Panc1 (cell line): ENCODE measurements at regions not wholly inside any gene's neighbourhood (a gene's known extent, or its start where the extent isn't known, plus 50 kb on each side); places are given as distances from the start of the nearest gene placed in this dataset.

Experiments
- ATAC-seq: fragments of 200-7000 bp; cut with Tn5 transposase; 2 replicates; pipeline ENCODE4 v1.9.1; 2020; ENCODE audit warnings: mild to moderate bottlenecking, moderate library complexity
- BruUV-seq: library from RNA; stranded (reverse); fragments of 400-500 nt; replicated peaks from 2 replicates; lab custom pipeline; 2021; lab: Mats Ljungman, UMichigan
- CTCF ChIA-PET: fragments of 300-600 bp; sonication (Branson Sonifier 250); formaldehyde crosslinking; loops from one replicate; lab custom pipeline; 2022; ENCODE audit warnings: antibody characterized with exemption; lab: Charles Lee
- POLR2A ChIA-PET: fragments of 300-600 bp; sonication (Branson Sonifier 250); formaldehyde crosslinking; loops from one replicate; lab custom pipeline; 2022; ENCODE audit warnings: antibody characterized with exemption; lab: Charles Lee
- DNase-seq: peaks from one replicate; pipeline ENCODE4 v3.0.0-alpha.2; 2010; ENCODE audit warnings: low read depth, low spot score
- H3K27ac ChIP-seq: 2 replicates; pipeline ENCODE4 v1.5.1; 2011; ENCODE audit warnings: mild to moderate bottlenecking, low read length, inconsistent platforms
- H3K27me3 ChIP-seq: fragments of 200-500 bp; sonication (Bioruptor generic); 2 replicates; pipeline ENCODE4 v1.6.0; 2014; ENCODE audit warnings: low read length, inconsistent platforms; ENCODE audit not compliant: control insufficient read depth, insufficient read depth
- H3K36me3 ChIP-seq: fragments of 200-500 bp; sonication (Bioruptor generic); 2 replicates; pipeline ENCODE4 v1.5.1; 2014; ENCODE audit warnings: inconsistent platforms, mild to moderate bottlenecking, low read length, moderate library complexity; ENCODE audit not compliant: control insufficient read depth, insufficient read depth
- H3K4me1 ChIP-seq: 2 replicates; pipeline ENCODE4 v1.5.1; 2011; ENCODE audit warnings: inconsistent platforms, mild to moderate bottlenecking, low read length, moderate library complexity; ENCODE audit not compliant: control insufficient read depth, insufficient read depth
- H3K4me3 ChIP-seq, 2 experiments: 2 replicates each; pipeline ENCODE4 v1.5.1; 2011 to 2012; ENCODE audit warnings: low read depth in 2 of 2, low read length in 2 of 2, mild to moderate bottlenecking in 2 of 2, inconsistent platforms in 1 of 2, moderate library complexity in 1 of 2
- H3K9me3 ChIP-seq: fragments of 200-500 bp; sonication (Bioruptor generic); 2 replicates; pipeline ENCODE4 v1.5.1; 2014; ENCODE audit warnings: low read depth, mild to moderate bottlenecking, inconsistent platforms, low read length, moderate library complexity; ENCODE audit not compliant: control insufficient read depth, insufficient read depth
- POLR2AphosphoS5 ChIP-seq: IDR thresholded peaks from 2 replicates; pipeline ENCODE4 v1.6.1; 2012; ENCODE audit warnings: mild to moderate bottlenecking, low read depth, low read length, moderate library complexity
- SIN3A ChIP-seq: IDR thresholded peaks from 2 replicates; pipeline ENCODE4 v1.6.1; 2012; ENCODE audit warnings: low read depth, mild to moderate bottlenecking, low read length, moderate library complexity, borderline replicate concordance; ENCODE audit not compliant: insufficient read depth
- TCF7L2 ChIP-seq: IDR thresholded peaks from 2 replicates; pipeline ENCODE4 v1.6.1; 2011; ENCODE audit warnings: mild to moderate bottlenecking, low read depth, low read length, inconsistent platforms
- in situ Hi-C: cut with HindIII; loops from 2 replicates; pipeline ENCODE4 v1.10.0; 2016; ENCODE audit warnings: low sequenced_read_pairs, low pct_unique_long_range_greater_than_20kb
- intact Hi-C: fragments of 100-400 bp; cut with micrococcal nuclease; formaldehyde crosslinking; loops from one replicate; pipeline ENCODE4 v1.10.0; 2022; ENCODE audit not compliant: unreplicated experiment
- TF ChIP-seq, protein P1 (sequence below): fragments of 450-650 bp; IDR thresholded peaks from 2 replicates; pipeline ENCODE4 v1.5.1; 2017; ENCODE audit warnings: mild to moderate bottlenecking
- TF ChIP-seq, protein P2 (sequence below), 2 experiments: IDR thresholded peaks; 2 replicates each; pipeline ENCODE4 v1.6.1; 2011 to 2012; ENCODE audit warnings: low read depth in 2 of 2, control low read depth in 1 of 2, low read length in 1 of 2, mild to moderate bottlenecking in 1 of 2, moderate library complexity in 1 of 2; ENCODE audit not compliant: insufficient read depth in 1 of 2

DNA sequence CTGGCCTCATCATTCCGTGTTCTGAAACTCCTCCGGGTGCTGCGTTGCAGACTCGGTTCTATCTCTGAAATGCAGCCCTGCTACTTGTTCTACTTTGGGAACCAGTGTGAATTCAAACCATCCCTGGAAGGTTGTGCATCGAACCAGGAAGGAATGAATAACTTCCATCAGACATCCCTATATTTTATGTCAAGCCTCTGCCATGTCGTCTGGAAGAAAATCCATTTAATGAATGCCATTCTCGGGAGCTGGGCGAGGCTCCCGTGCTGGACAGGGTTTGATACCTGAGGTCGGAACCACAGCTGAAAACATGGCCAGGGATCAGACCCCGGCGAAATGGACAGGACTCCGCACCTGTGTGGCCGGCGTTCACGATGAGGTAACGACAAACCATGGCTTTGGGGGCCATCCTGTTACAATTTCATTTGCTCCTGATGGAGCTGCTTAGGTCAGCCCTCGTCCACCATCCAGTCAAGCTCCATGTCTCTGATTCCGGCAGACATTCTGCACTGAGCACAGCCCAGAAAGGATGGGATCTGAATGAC is 821.6 kb downstream of the GALR1 start:
- ATAC-seq (no peak), DNase-seq (no peak)
- in situ Hi-C loops (no loop called here), intact Hi-C loops (loop anchor here (5.0 kb wide), 1 partner anchor 916 kb away; no protein-coding TSS in a partner anchor)
- Histone ChIP-seq H3K27ac (no peak overlapping the region), H3K9me3 (no peaks in the 10 kb centered on the region), H3K4me1 (no peaks in the 10 kb centered on the region), H3K4me3 (no peak overlapping the region), H3K27me3 (peaks cover 23% of the 10 kb centered on the region), H3K36me3 (no peaks in the 10 kb centered on the region)
- no peak for TF ChIP-seq TCF7L2
- TF ChIP-seq, protein P1, sequence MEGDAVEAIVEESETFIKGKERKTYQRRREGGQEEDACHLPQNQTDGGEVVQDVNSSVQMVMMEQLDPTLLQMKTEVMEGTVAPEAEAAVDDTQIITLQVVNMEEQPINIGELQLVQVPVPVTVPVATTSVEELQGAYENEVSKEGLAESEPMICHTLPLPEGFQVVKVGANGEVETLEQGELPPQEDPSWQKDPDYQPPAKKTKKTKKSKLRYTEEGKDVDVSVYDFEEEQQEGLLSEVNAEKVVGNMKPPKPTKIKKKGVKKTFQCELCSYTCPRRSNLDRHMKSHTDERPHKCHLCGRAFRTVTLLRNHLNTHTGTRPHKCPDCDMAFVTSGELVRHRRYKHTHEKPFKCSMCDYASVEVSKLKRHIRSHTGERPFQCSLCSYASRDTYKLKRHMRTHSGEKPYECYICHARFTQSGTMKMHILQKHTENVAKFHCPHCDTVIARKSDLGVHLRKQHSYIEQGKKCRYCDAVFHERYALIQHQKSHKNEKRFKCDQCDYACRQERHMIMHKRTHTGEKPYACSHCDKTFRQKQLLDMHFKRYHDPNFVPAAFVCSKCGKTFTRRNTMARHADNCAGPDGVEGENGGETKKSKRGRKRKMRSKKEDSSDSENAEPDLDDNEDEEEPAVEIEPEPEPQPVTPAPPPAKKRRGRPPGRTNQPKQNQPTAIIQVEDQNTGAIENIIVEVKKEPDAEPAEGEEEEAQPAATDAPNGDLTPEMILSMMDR: no peak
- no peak for TF ChIP-seq POLR2AphosphoS5
- TF ChIP-seq, protein P2, sequence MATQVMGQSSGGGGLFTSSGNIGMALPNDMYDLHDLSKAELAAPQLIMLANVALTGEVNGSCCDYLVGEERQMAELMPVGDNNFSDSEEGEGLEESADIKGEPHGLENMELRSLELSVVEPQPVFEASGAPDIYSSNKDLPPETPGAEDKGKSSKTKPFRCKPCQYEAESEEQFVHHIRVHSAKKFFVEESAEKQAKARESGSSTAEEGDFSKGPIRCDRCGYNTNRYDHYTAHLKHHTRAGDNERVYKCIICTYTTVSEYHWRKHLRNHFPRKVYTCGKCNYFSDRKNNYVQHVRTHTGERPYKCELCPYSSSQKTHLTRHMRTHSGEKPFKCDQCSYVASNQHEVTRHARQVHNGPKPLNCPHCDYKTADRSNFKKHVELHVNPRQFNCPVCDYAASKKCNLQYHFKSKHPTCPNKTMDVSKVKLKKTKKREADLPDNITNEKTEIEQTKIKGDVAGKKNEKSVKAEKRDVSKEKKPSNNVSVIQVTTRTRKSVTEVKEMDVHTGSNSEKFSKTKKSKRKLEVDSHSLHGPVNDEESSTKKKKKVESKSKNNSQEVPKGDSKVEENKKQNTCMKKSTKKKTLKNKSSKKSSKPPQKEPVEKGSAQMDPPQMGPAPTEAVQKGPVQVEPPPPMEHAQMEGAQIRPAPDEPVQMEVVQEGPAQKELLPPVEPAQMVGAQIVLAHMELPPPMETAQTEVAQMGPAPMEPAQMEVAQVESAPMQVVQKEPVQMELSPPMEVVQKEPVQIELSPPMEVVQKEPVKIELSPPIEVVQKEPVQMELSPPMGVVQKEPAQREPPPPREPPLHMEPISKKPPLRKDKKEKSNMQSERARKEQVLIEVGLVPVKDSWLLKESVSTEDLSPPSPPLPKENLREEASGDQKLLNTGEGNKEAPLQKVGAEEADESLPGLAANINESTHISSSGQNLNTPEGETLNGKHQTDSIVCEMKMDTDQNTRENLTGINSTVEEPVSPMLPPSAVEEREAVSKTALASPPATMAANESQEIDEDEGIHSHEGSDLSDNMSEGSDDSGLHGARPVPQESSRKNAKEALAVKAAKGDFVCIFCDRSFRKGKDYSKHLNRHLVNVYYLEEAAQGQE (IDR thresholded peaks at IDR 0.05; ENCODE audit: insufficient read depth in 1 of 2, low read depth in 2 of 2, low read length in 1 of 2): no peak
- no peak for TF ChIP-seq SIN3A
- ChIA-PET POLR2A (no interaction called here), CTCF (no interaction called here)
- no TSS peak for BruUV-seq

DNA sequence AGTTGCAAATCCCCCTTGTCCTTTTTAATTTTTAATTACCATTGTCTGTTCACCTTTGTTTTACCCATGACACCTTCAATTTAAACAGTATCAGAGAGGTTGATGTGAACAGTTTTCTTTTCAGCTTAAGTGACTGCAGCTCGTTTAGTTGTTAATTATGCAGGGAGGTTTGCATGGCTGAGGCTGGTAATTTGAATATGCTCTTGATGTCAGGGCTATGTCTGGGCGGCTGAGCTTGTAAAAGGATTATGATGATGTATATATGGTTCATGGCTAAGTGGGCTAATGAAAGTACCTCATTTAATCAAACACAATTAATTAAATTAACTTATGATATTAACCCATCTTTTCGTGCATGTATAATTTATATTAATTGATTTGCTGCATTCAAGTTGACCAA is 822.1 kb downstream of the GALR1 start:
- peaks cover 23% of the 10 kb centered on the region for H3K27me3 ChIP-seq
- CTCF ChIA-PET: no interaction called here
- H3K4me1 ChIP-seq: no peaks in the 10 kb centered on the region
- H3K27ac ChIP-seq: no peak overlapping the region
- TF ChIP-seq SIN3A (no peak), POLR2AphosphoS5 (no peak), TCF7L2 (no peak)
- TF ChIP-seq, protein P1: no peak
- TF ChIP-seq, protein P2 (IDR thresholded peaks at IDR 0.05; ENCODE audit: insufficient read depth in 1 of 2, low read depth in 2 of 2, low read length in 1 of 2): no peak
- intact Hi-C loops: loop anchor here (5.0 kb wide), 1 partner anchor 916 kb away; no protein-coding TSS in a partner anchor
- no peak for DNase-seq
- H3K36me3 ChIP-seq: no peaks in the 10 kb centered on the region
- in situ Hi-C loops: no loop called here
- no peak overlapping the region for H3K4me3 ChIP-seq
- no peaks in the 10 kb centered on the region for H3K9me3 ChIP-seq
- no TSS peak for BruUV-seq
- POLR2A ChIA-PET: no interaction called here
- ATAC-seq: no peak
